Skeletal muscle satellite cell (primary cell): ENCODE measurements at regions not wholly inside any gene's neighbourhood (a gene's known extent, or its start where the extent isn't known, plus 50 kb on each side); places are given as distances from the start of the nearest gene placed in this dataset.

ENCODE experiments used
- H3K27me3 ChIP-seq: 2 replicates; pipeline ENCODE4 v1.7.0; 2013; ENCODE audit warnings: low read length; ENCODE audit not compliant: control insufficient read depth, insufficient read depth
- H3K36me3 ChIP-seq: 2 replicates; pipeline ENCODE4 v1.7.0; 2013; ENCODE audit warnings: mild to moderate bottlenecking, control low read depth, low read length; ENCODE audit not compliant: insufficient read depth
- H3K4me1 ChIP-seq: 2 replicates; pipeline ENCODE4 v1.7.0; 2013; ENCODE audit warnings: low read length; ENCODE audit not compliant: control insufficient read depth, insufficient read depth
- H3K4me2 ChIP-seq: 2 replicates; pipeline ENCODE4 v1.7.0; 2013; ENCODE audit warnings: mild to moderate bottlenecking, low read length
- H3K4me3 ChIP-seq: 2 replicates; pipeline ENCODE4 v1.7.0; 2013; ENCODE audit warnings: low read length
- H3K9ac ChIP-seq: 2 replicates; pipeline ENCODE4 v1.7.0; 2013; ENCODE audit warnings: mild to moderate bottlenecking, low read depth, low read length, moderate library complexity
- H3K9me3 ChIP-seq: replicated peaks from 2 replicates; pipeline ENCODE4 v1.7.0; 2013; ENCODE audit warnings: mild to moderate bottlenecking, control low read depth, low read length

DNA sequence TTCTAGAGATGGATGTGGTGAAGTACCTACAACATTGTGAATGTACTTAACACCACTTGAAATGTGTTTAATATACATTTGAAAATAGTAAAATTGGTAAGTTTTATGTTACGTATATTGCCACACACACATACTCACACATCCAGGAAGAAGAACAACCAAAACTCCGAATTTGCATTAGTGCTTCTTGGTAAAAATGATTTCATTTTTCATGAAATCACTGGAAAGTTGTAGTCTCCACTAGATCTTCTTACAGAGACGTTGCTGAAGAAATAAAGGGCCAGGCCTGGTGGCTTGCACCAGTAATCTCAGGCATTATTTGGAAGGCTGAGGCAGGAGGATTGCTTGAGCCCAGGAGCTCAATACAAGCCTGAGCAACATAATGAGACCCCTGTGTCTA is 118.6 kb upstream of the ZNF608 start:
- Histone ChIP-seq H3K4me1 (peaks cover 23% of the 10 kb centered on the region), H3K9me3 (no peaks in the 10 kb centered on the region), H3K9ac (no peak overlapping the region)

DNA sequence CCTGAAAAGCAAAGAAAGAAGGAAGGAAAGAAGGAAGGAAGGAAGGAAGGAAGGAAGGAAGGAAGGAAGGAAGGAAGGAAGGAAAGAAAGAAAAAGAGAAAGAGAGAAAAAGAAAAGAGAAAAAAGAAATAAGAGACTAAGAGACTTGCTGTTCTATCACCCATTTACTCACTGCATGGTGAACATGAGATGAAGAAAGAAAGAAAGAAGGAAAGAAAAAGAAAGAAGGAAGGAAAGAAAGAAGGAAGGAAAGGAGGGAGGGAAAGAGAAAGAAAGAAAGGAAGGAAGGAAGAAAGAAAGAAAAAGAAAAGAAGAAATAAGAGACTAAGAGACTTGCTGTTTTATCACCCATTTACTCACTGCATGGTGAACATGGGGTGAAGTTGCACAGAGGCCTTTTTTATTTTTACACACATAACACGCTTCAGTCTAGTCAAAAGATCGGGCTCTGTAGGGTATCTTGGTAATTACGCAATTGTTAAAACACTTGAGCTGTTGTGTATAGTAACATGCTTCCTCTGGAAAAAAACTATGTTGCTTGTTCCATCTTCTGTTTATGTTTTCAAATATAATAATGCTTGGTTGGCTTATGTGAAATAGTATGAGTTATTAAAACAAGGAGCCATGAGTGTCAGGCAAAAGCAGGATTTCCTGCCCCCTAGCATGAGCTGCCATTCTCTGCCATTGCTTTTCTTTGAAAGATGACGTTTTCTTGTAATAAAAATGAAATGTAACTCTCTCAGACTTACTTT is 119.3 kb upstream of the ZNF608 start:
- Histone ChIP-seq H3K4me1 (peaks cover 23% of the 10 kb centered on the region), H3K4me3 (no peak overlapping the region), H3K9me3 (no peaks in the 10 kb centered on the region), H3K9ac (no peak overlapping the region), H3K36me3 (no peaks in the 10 kb centered on the region), H3K27me3 (no peaks in the 10 kb centered on the region), H3K4me2 (peak overlapping the region; percentile 44)

More for the DNA sequence above, 118.6 kb upstream of the ZNF608 start:
- Histone ChIP-seq H3K4me2 (no peak overlapping the region), H3K27me3 (no peaks in the 10 kb centered on the region), H3K36me3 (no peaks in the 10 kb centered on the region), H3K4me3 (no peak overlapping the region)

DNA sequence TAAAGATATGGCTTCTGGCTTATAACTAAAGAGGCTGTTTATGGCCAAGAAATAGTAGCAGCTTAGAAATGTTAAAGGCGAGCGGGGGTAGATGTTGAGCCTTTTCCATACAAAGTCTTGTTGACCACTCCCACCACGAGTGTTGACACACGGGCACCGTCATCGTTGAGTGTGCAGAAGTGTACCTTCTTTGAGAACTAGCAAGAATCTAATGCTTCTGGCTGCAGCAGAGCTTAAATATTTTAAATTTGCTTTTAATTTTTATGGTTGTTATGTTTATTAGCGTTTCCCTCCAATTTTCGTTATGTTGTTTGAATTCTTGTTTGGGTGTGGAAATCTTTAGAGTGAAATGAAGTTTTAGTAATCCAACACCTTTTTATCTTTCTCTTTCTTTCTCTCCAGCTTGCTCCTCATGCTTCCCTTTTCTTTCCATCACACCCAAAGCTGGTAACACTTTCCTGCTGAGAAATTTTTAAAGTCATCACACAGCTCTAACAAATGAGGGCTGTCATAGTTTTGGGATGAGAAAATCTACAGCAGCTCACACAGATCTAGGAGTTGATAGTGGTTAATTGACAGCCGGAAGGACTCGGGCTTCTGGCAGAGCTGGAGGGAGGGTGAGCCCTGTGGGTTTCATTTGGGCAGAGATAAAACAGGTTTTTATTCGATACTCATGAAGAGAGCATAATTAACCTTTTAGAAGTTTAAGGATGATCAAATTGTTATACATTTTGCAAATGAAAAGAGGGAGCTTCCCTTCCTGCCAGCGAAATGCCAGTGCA is 120.1 kb upstream of the ZNF608 start:
- Histone ChIP-seq H3K36me3 (no peaks in the 10 kb centered on the region), H3K9ac (peak overlapping the region; percentile 24), H3K4me2 (peak overlapping the region; percentile 44), H3K4me3 (peak overlapping the region; percentile 15), H3K4me1 (peaks cover 25% of the 10 kb centered on the region), H3K9me3 (no peaks in the 10 kb centered on the region), H3K27me3 (no peaks in the 10 kb centered on the region)

DNA sequence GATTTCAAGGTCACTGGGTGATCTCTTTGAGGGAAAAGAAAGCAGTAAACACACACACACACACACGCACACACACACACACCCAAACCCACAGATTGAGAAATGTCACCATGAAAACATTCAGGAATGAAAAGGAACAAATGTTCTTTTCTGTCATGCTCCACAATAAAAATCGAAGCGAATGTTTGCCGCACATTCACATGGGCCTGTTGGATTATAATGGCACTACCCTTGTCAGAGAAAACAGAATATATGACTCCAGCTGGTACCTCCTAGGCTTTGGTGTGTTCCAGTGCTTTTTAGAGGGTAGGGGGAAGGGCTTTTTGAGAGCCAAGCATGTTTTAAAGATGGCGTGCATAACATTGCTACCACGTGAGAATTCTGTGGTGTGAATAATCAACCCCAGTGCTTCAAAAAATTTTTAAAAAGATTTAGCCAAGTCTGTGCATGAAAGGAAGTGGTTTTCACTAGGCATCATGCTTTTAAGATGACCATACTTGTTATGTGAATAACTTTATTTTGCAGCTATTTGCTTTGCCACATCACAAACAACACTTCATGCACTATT is 120.8 kb upstream of the ZNF608 start:
- Histone ChIP-seq H3K4me2 (peak overlapping the region; percentile 44), H3K36me3 (no peaks in the 10 kb centered on the region), H3K27me3 (no peaks in the 10 kb centered on the region), H3K4me1 (peaks cover 26% of the 10 kb centered on the region), H3K9ac (peak overlapping the region; percentile 24), H3K9me3 (no peaks in the 10 kb centered on the region), H3K4me3 (peak overlapping the region; percentile 15)

DNA sequence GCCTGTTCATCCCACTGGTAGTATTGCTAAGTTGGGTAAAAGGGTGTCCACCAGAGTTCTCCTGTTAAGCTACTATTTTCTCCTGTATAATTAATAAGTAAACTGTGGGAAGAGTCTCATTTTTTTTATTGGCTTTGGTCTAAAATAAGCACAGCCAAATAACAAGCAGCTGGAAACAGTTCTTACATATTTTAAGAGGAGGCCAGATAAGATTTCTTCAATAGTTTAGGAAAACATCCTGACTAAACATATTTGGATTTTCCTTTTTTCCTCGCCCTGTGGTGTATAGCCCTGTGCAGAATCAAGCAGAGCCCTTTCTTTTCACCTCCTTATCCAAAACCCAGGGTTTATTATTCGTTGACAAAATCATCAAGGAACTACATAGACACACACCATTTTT is 122.2 kb upstream of the ZNF608 start:
- H3K4me2 ChIP-seq, result no peak overlapping the region
- no peaks in the 10 kb centered on the region for H3K9me3 ChIP-seq
- no peak overlapping the region for H3K4me3 ChIP-seq
- no peak overlapping the region for H3K9ac ChIP-seq
- H3K27me3 ChIP-seq, result no peaks in the 10 kb centered on the region
- peaks cover 26% of the 10 kb centered on the region for H3K4me1 ChIP-seq
- H3K36me3 ChIP-seq, result no peaks in the 10 kb centered on the region

DNA sequence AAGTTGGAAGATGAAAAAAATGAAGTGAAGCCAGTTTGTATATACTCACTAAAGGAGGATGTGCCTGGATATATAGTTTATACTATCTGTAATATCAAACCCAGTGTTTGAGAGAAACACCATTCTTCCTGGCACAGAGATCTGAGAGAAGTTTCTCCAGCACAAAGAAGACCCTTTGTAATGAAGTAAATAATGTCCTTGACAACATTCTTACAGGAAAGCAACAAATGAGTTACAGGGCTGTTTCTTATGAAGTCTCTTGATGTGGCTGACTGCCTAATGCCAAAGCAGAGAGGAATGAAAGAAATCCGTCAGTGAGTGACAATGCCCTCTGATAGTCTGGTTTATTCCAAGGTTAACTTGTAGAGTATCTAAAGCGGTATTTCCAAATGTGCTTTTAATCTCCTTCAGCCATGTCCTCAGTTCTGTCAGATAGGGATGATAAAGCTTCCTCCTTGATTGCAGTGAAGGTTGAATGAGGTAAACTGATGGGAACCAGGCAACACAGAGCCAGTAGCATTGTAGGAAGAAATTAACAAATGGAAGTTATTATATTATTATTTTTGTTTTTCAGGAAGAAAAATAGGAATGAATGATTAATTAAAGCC is 123.1 kb upstream of the ZNF608 start:
- H3K4me3 ChIP-seq, result no peak overlapping the region
- H3K9ac ChIP-seq, result no peak overlapping the region
- peaks cover 26% of the 10 kb centered on the region for H3K4me1 ChIP-seq

DNA sequence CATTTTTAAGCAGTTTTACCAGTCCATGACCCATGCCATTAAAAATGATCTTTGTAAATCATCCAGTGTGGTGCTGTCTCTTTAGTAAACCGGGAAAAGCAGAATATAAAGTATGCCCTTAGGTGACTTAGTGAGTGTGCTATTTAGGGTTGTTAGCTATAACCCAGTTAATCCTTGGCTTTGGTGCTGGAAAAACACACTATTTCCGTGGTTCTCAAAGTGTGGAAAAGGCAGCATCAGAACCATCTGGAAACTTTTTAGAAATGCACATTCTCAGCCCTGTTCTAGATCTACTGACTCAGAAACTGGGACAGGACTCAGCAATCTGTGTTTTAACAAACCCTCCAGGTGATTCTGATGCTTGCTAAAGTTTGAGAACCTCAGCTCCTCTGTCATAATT is 123.6 kb upstream of the ZNF608 start:
- Histone ChIP-seq H3K4me2 (no peak overlapping the region), H3K4me3 (no peak overlapping the region), H3K27me3 (no peaks in the 10 kb centered on the region), H3K9me3 (no peaks in the 10 kb centered on the region), H3K4me1 (peaks cover 26% of the 10 kb centered on the region), H3K36me3 (no peaks in the 10 kb centered on the region), H3K9ac (no peak overlapping the region)

More for the DNA sequence above, 123.1 kb upstream of the ZNF608 start:
- Histone ChIP-seq H3K27me3 (no peaks in the 10 kb centered on the region), H3K9me3 (no peaks in the 10 kb centered on the region), H3K4me2 (no peak overlapping the region), H3K36me3 (no peaks in the 10 kb centered on the region)

DNA sequence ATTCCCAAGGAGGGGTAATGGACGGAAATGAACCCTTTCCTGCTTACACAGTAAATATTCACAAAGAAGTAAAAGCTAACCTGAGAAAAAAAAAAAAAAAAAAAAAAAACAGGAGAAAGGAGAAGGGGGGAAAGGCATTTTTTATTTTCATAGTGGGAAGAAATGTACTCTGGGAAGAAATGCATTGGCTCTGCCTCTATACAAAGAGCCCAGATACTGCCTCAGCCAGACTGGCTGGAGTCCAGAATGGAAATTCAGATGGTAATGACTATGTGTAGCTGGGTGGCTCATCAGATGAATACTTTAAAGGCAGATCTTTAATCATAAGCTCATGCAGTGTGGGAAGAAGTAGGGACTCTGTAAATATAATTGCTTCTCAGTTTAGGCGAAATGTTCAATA is 124.9 kb upstream of the ZNF608 start:
- no peaks in the 10 kb centered on the region for H3K27me3 ChIP-seq
- H3K9me3 ChIP-seq, result no peaks in the 10 kb centered on the region
- no peaks in the 10 kb centered on the region for H3K36me3 ChIP-seq
- no peak overlapping the region for H3K4me2 ChIP-seq
- no peak overlapping the region for H3K4me3 ChIP-seq
- H3K9ac ChIP-seq, result no peak overlapping the region
- H3K4me1 ChIP-seq, result peaks cover 20% of the 10 kb centered on the region

DNA sequence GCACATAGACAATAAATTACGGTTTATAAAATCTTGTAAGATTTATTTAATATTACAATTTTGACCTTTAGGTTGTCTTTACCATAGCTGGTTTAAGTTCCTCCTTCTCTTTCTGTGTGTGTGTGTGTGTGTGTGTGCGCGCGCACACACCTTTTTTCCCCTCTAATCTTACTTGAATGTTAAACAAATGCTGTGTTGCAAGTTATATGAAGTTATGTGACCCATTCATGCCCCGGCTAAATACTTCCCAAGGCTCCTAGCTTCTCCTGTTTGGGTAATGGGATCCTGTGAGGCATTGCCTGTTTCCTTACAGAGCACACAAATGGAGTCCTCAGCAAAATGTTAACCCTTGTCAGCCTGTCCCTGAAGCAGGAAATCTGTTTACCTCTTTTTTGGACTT is 125.6 kb upstream of the ZNF608 start:
- peaks cover 12% of the 10 kb centered on the region for H3K4me1 ChIP-seq
- no peaks in the 10 kb centered on the region for H3K9me3 ChIP-seq
- H3K4me2 ChIP-seq, result no peak overlapping the region
- H3K36me3 ChIP-seq, result no peaks in the 10 kb centered on the region
- H3K9ac ChIP-seq, result no peak overlapping the region
- no peak overlapping the region for H3K4me3 ChIP-seq
- H3K27me3 ChIP-seq, result no peaks in the 10 kb centered on the region

DNA sequence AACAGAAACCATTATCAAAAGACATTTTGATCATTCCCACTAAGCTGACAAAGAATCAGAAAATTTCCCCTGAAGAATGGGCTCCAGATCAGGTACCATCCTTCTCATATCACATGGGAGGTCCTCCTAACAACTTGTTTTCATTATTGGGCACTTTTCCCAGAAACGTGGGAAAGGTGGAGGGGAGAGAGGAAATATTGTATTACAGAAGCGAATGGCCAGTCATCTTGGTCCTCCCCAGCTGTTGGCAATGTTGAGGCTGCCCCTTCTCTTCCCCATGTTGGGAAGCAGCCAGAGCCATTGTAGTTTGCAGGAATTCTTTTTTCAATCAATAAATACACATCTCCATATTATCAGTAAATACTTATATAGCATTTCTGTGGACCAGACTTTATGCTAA is 126.2 kb upstream of the ZNF608 start:
- H3K4me3 ChIP-seq, result no peak overlapping the region
- H3K4me1 ChIP-seq, result peaks cover 7% of the 10 kb centered on the region
- no peaks in the 10 kb centered on the region for H3K9me3 ChIP-seq
- H3K4me2 ChIP-seq, result no peak overlapping the region
- no peaks in the 10 kb centered on the region for H3K27me3 ChIP-seq
- no peaks in the 10 kb centered on the region for H3K36me3 ChIP-seq
- no peak overlapping the region for H3K9ac ChIP-seq

DNA sequence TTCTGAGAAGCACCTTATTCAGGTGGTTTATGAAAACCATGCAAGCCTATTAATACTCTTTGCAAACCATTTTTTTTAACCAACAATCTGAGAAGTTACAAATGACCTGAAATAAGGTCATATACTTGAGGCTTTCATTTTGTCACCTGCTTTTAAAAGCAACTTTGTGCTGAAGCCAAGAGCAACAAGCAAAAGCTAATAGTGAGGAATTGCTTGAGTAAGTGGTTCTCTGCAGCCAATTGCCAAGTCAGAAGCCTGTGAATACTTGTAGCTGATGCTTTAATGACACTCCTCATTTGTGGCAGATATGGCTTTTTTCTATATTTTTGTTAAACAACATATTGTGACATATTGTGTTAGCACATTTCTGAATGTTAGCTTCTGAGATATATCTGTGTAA is 126.7 kb upstream of the ZNF608 start:
- no peaks in the 10 kb centered on the region for H3K36me3 ChIP-seq
- H3K27me3 ChIP-seq, result no peaks in the 10 kb centered on the region
- peaks cover 3% of the 10 kb centered on the region for H3K4me1 ChIP-seq

More for the DNA sequence above, 126.7 kb upstream of the ZNF608 start:
- Histone ChIP-seq H3K4me3 (no peak overlapping the region), H3K9ac (no peak overlapping the region), H3K4me2 (no peak overlapping the region), H3K9me3 (no peaks in the 10 kb centered on the region)
